ENCODE measurements at regions not wholly inside any gene's neighbourhood (a gene's known extent, or its start where the extent isn't known, plus 50 kb on each side); places are given as distances from the start of the nearest gene placed in this dataset.
"Not testable (repeated sequence)": the region's sequence is repeated elsewhere in the genome, so short reads cannot be mapped to it uniquely, and the experiment has no call there.

- no peak overlapping the region for H3K27ac ChIP-seq
- intact Hi-C loops (cut with DNase I), result no loop called here
- no peaks in the 10 kb centered on the region for H3K9me3 ChIP-seq
- TF ChIP-seq POLR2A (IDR thresholded peaks at IDR 0.05) (no peak), CTCF (IDR thresholded peaks at IDR 0.05) (no peak)
- H3K27me3 ChIP-seq, result no peaks in the 10 kb centered on the region
- no peaks in the 10 kb centered on the region for H3K36me3 ChIP-seq (replicated peaks in 1 of 2; ENCODE audit: insufficient read depth in 1 of 2, low read depth in 2 of 2)
- H3K4me1 ChIP-seq, result no peaks in the 10 kb centered on the region
- no peak for ATAC-seq
- no peak overlapping the region for H3K4me3 ChIP-seq
- 16 to 30% methylated on average over 2 of the region's 2 CpGs for WGBS, 2 donors
- no peak for DNase-seq
Measured at GRCh38 chr5:51622161-51622790, 239.0 kb downstream of the ISL1 start.

GRCh38 chr5:51625224-51625968 lies 242.1 kb downstream of the ISL1 start:
- Histone ChIP-seq H3K27ac (no peak overlapping the region), H3K27me3 (no peaks in the 10 kb centered on the region), H3K4me3 (no peak overlapping the region), H3K4me1 (no peaks in the 10 kb centered on the region), H3K9me3 (no peaks in the 10 kb centered on the region), H3K36me3 (replicated peaks in 1 of 2; ENCODE audit: insufficient read depth in 1 of 2, low read depth in 2 of 2) (no peaks in the 10 kb centered on the region)
- DNase-seq (no peak), ATAC-seq (no peak)
- 71 to 74% methylated on average over 3 of the region's 3 CpGs for WGBS, 2 donors
- TF ChIP-seq CTCF (IDR thresholded peaks at IDR 0.05) (no peak), POLR2A (IDR thresholded peaks at IDR 0.05) (no peak)
- intact Hi-C loops (cut with DNase I), result no loop called here

GRCh38 chr5:51632027-51632426 lies 248.8 kb downstream of the ISL1 start:
- Histone ChIP-seq H3K27me3 (no peaks in the 10 kb centered on the region), H3K36me3 (replicated peaks in 1 of 2; ENCODE audit: insufficient read depth in 1 of 2, low read depth in 2 of 2) (no peaks in the 10 kb centered on the region), H3K9me3 (no peaks in the 10 kb centered on the region), H3K4me1 (no peaks in the 10 kb centered on the region), H3K27ac (no peak overlapping the region), H3K4me3 (no peak overlapping the region)
- WGBS, 2 donors, result 52 to 58% methylated on average over 2 of the region's 2 CpGs
- ATAC-seq, result no peak
- no peak for DNase-seq
- intact Hi-C loops (cut with DNase I), result no loop called here
- TF ChIP-seq POLR2A (IDR thresholded peaks at IDR 0.05) (no peak), CTCF (IDR thresholded peaks at IDR 0.05) (no peak)

- 69 to 75% methylated on average over 2 of the region's 2 CpGs for WGBS, 2 donors
- DNase-seq (no peak), ATAC-seq (no peak)
- Histone ChIP-seq H3K9me3 (no peaks in the 10 kb centered on the region), H3K4me1 (no peaks in the 10 kb centered on the region), H3K27me3 (no peaks in the 10 kb centered on the region), H3K27ac (no peak overlapping the region), H3K4me3 (no peak overlapping the region), H3K36me3 (replicated peaks in 1 of 2; ENCODE audit: insufficient read depth in 1 of 2, low read depth in 2 of 2) (no peaks in the 10 kb centered on the region)
- TF ChIP-seq POLR2A (IDR thresholded peaks at IDR 0.05) (no peak), CTCF (IDR thresholded peaks at IDR 0.05) (no peak)
- intact Hi-C loops (cut with DNase I), result no loop called here
Measured at GRCh38 chr5:51632793-51633192, 249.5 kb downstream of the ISL1 start.

- H3K4me1 ChIP-seq; H3K4me3 ChIP-seq; ATAC-seq; H3K27ac ChIP-seq; H3K27me3 ChIP-seq; H3K36me3 ChIP-seq (replicated peaks in 1 of 2; ENCODE audit: insufficient read depth in 1 of 2, low read depth in 2 of 2); intact Hi-C loops (cut with DNase I); DNase-seq; H3K9me3 ChIP-seq: not testable (repeated sequence)
- 51 to 69% methylated on average over 4 to 6 of the region's 6 CpGs for WGBS, 2 donors
Measured at GRCh38 chr5:51636973-51637372, 253.7 kb downstream of the ISL1 start.

Data from body of pancreas (tissue), 4 donors.